ENCODE measurements at regions not wholly inside any gene's neighbourhood (a gene's known extent, or its start where the extent isn't known, plus 50 kb on each side); places are given as distances from the start of the nearest gene placed in this dataset.

- Histone ChIP-seq H3K9me2 (ENCODE audit: insufficient read depth) (no peaks in the 10 kb centered on the region), H3K9ac (ENCODE audit: low read length) (no peak overlapping the region), H3K4me1 (ENCODE audit: control insufficient read depth in 1 of 2, insufficient read depth in 2 of 2, low read length in 2 of 2) (no peaks in the 10 kb centered on the region), H4K20me1 (ENCODE audit: insufficient read depth) (no peaks in the 10 kb centered on the region), H3K79me2 (ENCODE audit: insufficient read depth, low read length) (no peaks in the 10 kb centered on the region), H2AFZ (ENCODE audit: low read depth, low read length, poor library complexity, severe bottlenecking) (no peak overlapping the region), H3K4me3 (replicated peaks in 1 of 2; ENCODE audit: low read depth in 1 of 2, low read length in 2 of 2) (no peak overlapping the region), H3K36me3 (ENCODE audit: control insufficient read depth in 1 of 2, insufficient read depth in 2 of 2, low read length in 2 of 2) (no peaks in the 10 kb centered on the region), H3K4me2 (ENCODE audit: low read length) (no peak overlapping the region), H3K27ac (ENCODE audit: low read depth, low read length) (no peak overlapping the region), H3K27me3 (ENCODE audit: insufficient read depth, low read length) (peaks cover 6% of the 10 kb centered on the region; the same call in 1 of the 2 replicates), H3K9me3 (ENCODE audit: control insufficient read depth in 1 of 2, insufficient read depth in 1 of 2, low read depth in 1 of 2, low read length in 2 of 2) (peaks cover 0 to 6% of the 10 kb centered on the region in 2 experiments; a peak in 1 of 4 replicates)
- ATAC-seq (no peak), DNase-seq (ENCODE audit: low read depth, low spot score) (no peak)
- TF ChIP-seq FOSL1 (IDR thresholded peaks at IDR 0.05; ENCODE audit: low read depth) (no peak), ZFX (IDR thresholded peaks at IDR 0.05) (no peak), CBX3 (IDR thresholded peaks at IDR 0.05; ENCODE audit: low read depth) (no peak), POLR2A (IDR thresholded peaks at IDR 0.05; ENCODE audit: borderline replicate concordance, extremely low read depth, insufficient read depth, insufficient read length) (no peak), REST (IDR thresholded peaks at IDR 0.05; ENCODE audit: low read depth) (no peak), ELF1 (IDR thresholded peaks at IDR 0.05; ENCODE audit: borderline replicate concordance, low read depth) (no peak), MAX (IDR thresholded peaks at IDR 0.05) (no peak), POLR2AphosphoS5 (IDR thresholded peaks at IDR 0.05; ENCODE audit: low read depth, low read length) (no peak), CEBPB (IDR thresholded peaks at IDR 0.05; ENCODE audit: low read depth) (no peak)
- CTCF ChIA-PET, result no interaction called here
- POLR2A ChIA-PET, result no interaction called here
- intact Hi-C loops (cut with micrococcal nuclease), result no loop called here
- no TSS peak for BruUV-seq (replicated peaks)
- RAD21 ChIA-PET (ENCODE audit: low non-redundant PET in 1 of 2, low total read pairs in 2 of 2, uncharacterized antibody in 2 of 2, unreplicated experiment in 2 of 2), result no interaction called here
Measured at GRCh38 chr17:73954951-73955350, 248.5 kb upstream of the RPL38 start.

Measured in HCT116 (cell line).